PFSK-1 (cell line): ENCODE measurements at regions not wholly inside any gene's neighbourhood (a gene's known extent, or its start where the extent isn't known, plus 50 kb on each side); places are given as distances from the start of the nearest gene placed in this dataset.

Experiments
- FOXP2 ChIP-seq: optimal IDR thresholded peaks from 2 replicates; pipeline ENCODE3; 2011; ENCODE audit warnings: borderline replicate concordance, control low read depth, inconsistent platforms; ENCODE audit not compliant: insufficient read depth; ENCODE audit errors: extremely low read length, extremely low read depth
- POLR2AphosphoS5 ChIP-seq: IDR thresholded peaks from 2 replicates; pipeline ENCODE4 v1.6.1; 2012; ENCODE audit warnings: low read depth, mild to moderate bottlenecking, control low read depth, low read length, moderate library complexity
- SIN3A ChIP-seq: IDR thresholded peaks from 2 replicates; pipeline ENCODE4 v1.6.1; 2012; ENCODE audit warnings: mild to moderate bottlenecking, low read length, moderate library complexity, borderline replicate concordance; ENCODE audit not compliant: insufficient read depth
- TAF1 ChIP-seq: IDR thresholded peaks from 2 replicates; pipeline ENCODE4 v1.6.1; 2012; ENCODE audit warnings: low read length, control low read depth, borderline replicate concordance; ENCODE audit not compliant: insufficient read depth
- TF ChIP-seq, protein P1 (sequence below), 2 experiments: IDR thresholded peaks; 2 replicates each; pipeline versions ENCODE4 v1.6.1 to v1.8.0; 2011 to 2012; ENCODE audit warnings: low read depth in 2 of 2, low read length in 2 of 2, control low read depth in 1 of 2, inconsistent platforms in 1 of 2, mild to moderate bottlenecking in 1 of 2, moderate library complexity in 1 of 2; ENCODE audit not compliant: insufficient read depth in 1 of 2

DNA sequence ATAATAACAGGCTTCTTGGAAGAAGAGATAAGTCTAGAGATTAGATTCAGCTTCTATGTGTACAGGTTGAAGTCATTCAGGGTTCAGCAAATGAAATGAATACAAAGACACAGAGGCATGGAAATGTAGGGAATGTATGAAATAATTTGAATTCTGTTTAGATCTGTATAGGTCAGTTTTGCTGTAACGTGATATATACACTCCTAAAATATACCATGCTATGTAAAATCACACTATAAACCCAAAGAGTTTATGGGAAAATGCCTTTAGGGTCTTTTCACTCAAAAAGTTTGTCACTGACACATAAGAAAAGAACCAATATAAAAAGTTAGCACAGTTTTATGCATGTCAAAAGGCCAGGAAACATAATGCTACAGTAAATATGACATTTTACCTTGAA is 854.0 kb downstream of the LRFN5 start:
- TF ChIP-seq FOXP2 (no peak), POLR2AphosphoS5 (no peak), SIN3A (no peak), TAF1 (no peak)
- TF ChIP-seq, protein P1, sequence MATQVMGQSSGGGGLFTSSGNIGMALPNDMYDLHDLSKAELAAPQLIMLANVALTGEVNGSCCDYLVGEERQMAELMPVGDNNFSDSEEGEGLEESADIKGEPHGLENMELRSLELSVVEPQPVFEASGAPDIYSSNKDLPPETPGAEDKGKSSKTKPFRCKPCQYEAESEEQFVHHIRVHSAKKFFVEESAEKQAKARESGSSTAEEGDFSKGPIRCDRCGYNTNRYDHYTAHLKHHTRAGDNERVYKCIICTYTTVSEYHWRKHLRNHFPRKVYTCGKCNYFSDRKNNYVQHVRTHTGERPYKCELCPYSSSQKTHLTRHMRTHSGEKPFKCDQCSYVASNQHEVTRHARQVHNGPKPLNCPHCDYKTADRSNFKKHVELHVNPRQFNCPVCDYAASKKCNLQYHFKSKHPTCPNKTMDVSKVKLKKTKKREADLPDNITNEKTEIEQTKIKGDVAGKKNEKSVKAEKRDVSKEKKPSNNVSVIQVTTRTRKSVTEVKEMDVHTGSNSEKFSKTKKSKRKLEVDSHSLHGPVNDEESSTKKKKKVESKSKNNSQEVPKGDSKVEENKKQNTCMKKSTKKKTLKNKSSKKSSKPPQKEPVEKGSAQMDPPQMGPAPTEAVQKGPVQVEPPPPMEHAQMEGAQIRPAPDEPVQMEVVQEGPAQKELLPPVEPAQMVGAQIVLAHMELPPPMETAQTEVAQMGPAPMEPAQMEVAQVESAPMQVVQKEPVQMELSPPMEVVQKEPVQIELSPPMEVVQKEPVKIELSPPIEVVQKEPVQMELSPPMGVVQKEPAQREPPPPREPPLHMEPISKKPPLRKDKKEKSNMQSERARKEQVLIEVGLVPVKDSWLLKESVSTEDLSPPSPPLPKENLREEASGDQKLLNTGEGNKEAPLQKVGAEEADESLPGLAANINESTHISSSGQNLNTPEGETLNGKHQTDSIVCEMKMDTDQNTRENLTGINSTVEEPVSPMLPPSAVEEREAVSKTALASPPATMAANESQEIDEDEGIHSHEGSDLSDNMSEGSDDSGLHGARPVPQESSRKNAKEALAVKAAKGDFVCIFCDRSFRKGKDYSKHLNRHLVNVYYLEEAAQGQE (IDR thresholded peaks at IDR 0.05; ENCODE audit: insufficient read depth in 1 of 2, low read depth in 2 of 2, low read length in 2 of 2) = no peak

DNA sequence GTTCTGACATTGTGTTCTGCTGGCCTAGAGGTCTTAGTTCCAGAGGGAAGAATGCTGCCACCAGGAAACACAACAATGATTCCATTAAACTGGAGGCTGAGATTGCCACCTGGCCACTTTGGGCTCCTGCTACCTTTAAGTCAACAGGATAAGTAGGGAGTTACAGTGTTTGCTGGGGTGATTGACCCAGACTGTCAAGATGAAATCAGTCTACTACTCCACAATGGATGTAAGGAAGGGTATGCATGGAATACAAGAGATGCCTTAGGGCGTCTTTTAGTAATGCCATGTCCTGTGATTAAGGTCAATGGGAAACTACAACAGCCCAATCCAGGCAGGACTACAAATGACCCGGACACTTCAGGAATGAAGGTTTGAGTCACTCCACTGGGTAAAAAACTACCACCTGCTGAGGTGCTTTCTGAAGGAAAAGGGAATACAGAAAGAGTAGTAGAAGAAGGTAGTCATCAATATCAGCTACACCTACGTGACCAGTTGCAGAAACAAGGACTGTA is 852.6 kb downstream of the LRFN5 start:
- TF ChIP-seq TAF1 (no peak), FOXP2 (no peak), SIN3A (no peak), POLR2AphosphoS5 (no peak)
- TF ChIP-seq, protein P1 (IDR thresholded peaks at IDR 0.05; ENCODE audit: insufficient read depth in 1 of 2, low read depth in 2 of 2, low read length in 2 of 2) = no peak

DNA sequence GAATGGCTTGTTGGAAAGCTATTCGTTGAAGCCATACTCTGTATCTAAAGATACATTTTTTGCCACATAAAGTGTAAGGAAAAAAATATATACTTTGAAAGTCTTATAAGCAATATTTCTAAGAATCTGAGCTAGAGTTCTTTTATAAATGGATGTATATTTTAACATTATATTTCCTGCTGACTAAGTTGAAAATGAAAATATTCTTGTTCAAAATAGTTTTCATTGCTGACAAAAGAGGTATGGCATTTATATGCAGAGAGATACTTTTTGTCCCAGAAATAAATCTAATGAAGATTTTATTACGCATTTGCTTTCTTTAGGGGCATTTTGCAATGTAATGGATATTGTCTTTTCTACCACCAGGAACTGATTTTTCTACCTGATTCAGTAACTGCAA is 834.9 kb downstream of the LRFN5 start:
- TF ChIP-seq FOXP2 (no peak), POLR2AphosphoS5 (no peak), TAF1 (no peak), SIN3A (no peak)
- TF ChIP-seq, protein P1 (IDR thresholded peaks at IDR 0.05; ENCODE audit: insufficient read depth in 1 of 2, low read depth in 2 of 2, low read length in 2 of 2) = no peak

DNA sequence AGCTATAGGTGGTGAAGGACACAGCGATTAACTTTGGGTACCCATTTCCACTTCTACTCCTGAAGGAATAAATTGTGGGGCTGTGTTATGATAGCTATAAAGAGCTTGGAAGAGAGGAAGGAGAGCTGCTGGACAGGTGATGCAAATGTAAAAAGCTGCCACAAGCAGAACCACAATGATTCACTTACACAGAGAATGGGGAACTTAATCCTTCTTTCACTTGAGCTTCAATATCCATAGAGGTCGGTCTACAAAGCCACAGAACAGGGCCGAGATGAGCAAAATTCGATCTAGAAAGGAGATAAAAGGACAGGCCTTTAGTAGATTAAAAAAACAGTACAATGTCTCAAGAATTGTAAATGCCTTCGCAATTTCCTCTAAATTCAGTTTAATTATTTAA is 831.1 kb downstream of the LRFN5 start:
- TF ChIP-seq FOXP2 (no peak), SIN3A (no peak), TAF1 (no peak), POLR2AphosphoS5 (no peak)
- TF ChIP-seq, protein P1 (IDR thresholded peaks at IDR 0.05; ENCODE audit: insufficient read depth in 1 of 2, low read depth in 2 of 2, low read length in 2 of 2) = no peak

DNA sequence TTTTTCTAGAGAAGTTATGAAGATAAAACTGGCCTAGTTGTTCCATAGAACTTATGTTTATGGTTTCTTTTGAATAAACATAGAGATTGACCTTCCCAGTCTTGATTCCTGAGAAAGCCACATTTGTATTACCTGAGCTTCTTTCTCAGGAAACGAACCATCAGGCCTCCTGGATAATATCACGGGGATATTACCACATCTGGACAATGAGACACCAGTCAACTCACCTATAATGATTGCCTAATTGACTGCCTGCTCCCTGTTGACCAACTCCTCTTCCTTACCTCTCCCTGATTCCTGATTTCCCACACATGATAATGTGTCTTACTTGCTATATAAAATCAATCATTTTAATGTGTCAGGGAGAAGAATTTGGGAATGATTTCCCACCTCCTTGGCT is 822.7 kb downstream of the LRFN5 start:
- TF ChIP-seq, protein P1 (IDR thresholded peaks at IDR 0.05; ENCODE audit: insufficient read depth in 1 of 2, low read depth in 2 of 2, low read length in 2 of 2) = no peak
- TF ChIP-seq SIN3A (no peak), POLR2AphosphoS5 (no peak), TAF1 (no peak), FOXP2 (no peak)
